ENCODE measurements at regions not wholly inside any gene's neighbourhood (a gene's known extent, or its start where the extent isn't known, plus 50 kb on each side); places are given as distances from the start of the nearest gene placed in this dataset.

DNA sequence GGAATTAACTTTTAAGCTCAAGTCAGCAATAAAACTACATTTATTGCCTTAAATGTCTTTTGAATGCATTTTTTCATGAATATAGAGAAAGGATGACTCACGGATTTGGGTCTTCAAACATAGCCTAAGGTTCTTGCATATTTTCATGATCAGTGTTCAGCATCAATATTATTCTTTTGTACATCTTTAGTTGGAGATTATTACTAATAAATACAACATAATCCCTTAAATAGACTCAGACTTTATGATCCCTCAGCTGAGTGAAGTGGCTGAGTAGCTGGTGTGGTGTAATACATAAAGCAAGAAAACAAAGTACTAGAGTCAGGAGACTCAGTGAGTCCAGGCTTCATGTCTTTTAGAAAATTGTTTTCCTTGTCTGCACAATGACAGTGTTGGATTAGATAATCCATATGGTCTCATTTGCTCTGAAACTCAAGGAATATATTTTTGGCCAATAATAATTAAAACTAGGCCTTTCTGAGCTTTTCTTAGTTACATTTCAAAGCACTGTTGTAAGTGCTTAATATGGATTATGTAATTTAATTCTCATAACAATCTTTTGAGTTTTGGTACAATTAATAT, 78.3 kb upstream of the UNC5C start:
- Histone ChIP-seq H3K27ac (ENCODE audit: low read depth, low read length) (no peak overlapping the region), H3K36me3 (ENCODE audit: insufficient read depth, low read length) (no peaks in the 10 kb centered on the region), H3K4me1 (ENCODE audit: insufficient read depth, low read length) (0 out of 2 replicates have a peak, but pooled peaks cover 4% of the 10 kb centered on the region), H3K4me3 (ENCODE audit: low read length) (no peak overlapping the region), H3K9me3 (ENCODE audit: insufficient read depth, low read depth, low read length) (no peaks in the 10 kb centered on the region), H3K27me3 (ENCODE audit: insufficient read depth, low read length) (no peaks in the 10 kb centered on the region), H3K9ac (ENCODE audit: low read depth, low read length) (no peak overlapping the region)
- 100% methylated on average over 1 of the region's 1 CpG for WGBS

DNA sequence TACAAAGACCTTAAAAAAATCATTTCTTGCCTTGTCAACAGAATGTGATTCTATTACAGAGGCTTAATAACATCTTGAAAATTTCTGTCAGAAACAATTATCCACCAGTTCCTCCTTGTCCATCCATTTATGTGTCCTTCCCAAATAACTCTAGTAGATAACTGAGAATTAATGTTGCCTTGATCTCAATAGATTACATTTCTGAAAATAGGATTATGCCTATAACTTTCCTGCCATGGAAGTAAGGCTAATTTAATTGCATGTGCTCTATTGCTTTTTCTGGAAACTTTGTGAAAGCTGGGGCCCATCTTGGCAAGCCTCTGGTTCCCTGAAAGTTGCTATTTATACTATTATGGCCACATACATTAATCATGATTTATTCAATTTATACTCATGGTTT, 76.2 kb upstream of the UNC5C start:
- Histone ChIP-seq H3K4me3 (ENCODE audit: low read length) (no peak overlapping the region), H3K9me3 (ENCODE audit: insufficient read depth, low read depth, low read length) (no peaks in the 10 kb centered on the region), H3K27ac (ENCODE audit: low read depth, low read length) (no peak overlapping the region), H3K36me3 (ENCODE audit: insufficient read depth, low read length) (no peaks in the 10 kb centered on the region), H3K4me1 (ENCODE audit: insufficient read depth, low read length) (0 out of 2 replicates have a peak, but pooled peaks cover 4% of the 10 kb centered on the region), H3K27me3 (ENCODE audit: insufficient read depth, low read length) (no peaks in the 10 kb centered on the region), H3K9ac (ENCODE audit: low read depth, low read length) (no peak overlapping the region)

DNA sequence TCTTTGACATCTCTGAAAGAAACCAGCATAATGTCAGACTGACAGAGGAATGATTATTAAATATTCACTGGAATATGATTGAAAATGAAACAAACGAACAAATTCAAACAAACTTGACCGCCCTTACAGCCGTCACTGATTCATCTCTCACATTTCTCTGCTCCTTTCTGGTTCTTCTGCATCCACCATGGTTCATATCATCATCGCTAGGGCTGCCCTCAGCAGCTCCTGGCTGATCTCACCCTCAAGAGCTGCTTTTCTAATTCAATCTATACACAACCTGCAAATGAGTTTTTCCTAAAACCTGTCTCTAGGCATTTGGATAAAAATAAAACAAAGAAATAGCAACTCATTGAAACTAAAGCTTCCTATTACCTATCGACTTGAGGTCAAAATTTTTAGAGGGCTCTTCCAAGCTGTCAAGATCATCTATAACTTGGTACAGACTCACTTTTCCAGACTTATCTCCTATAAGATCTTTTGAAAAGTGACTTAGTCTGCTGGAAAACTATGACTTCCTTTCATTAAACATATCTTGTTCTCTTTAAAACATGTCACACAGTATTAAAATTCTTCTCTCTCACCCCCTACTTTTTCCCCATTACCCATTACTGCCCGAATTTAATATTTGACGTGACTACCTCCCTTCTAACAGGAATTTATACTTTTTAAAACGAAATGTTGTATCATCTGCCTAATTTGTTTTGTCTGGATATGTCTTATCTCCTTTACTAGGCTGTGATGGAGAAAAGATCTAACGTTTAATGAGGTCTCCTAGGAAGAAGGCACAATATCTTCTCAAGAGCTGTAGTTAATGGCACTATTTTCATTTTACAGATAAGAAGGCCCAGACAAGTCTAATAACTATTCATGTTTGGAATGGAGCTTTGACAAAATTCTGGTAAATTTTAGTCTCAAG, 71.0 kb upstream of the UNC5C start:
- Histone ChIP-seq H3K27ac (ENCODE audit: low read depth, low read length) (no peak overlapping the region), H3K9me3 (ENCODE audit: insufficient read depth, low read depth, low read length) (no peaks in the 10 kb centered on the region), H3K4me1 (ENCODE audit: insufficient read depth, low read length) (no peaks in the 10 kb centered on the region), H3K36me3 (ENCODE audit: insufficient read depth, low read length) (no peaks in the 10 kb centered on the region), H3K27me3 (ENCODE audit: insufficient read depth, low read length) (no peaks in the 10 kb centered on the region), H3K9ac (ENCODE audit: low read depth, low read length) (no peak overlapping the region), H3K4me3 (ENCODE audit: low read length) (no peak overlapping the region)
- 94% methylated on average over 9 of the region's 9 CpGs for WGBS

DNA sequence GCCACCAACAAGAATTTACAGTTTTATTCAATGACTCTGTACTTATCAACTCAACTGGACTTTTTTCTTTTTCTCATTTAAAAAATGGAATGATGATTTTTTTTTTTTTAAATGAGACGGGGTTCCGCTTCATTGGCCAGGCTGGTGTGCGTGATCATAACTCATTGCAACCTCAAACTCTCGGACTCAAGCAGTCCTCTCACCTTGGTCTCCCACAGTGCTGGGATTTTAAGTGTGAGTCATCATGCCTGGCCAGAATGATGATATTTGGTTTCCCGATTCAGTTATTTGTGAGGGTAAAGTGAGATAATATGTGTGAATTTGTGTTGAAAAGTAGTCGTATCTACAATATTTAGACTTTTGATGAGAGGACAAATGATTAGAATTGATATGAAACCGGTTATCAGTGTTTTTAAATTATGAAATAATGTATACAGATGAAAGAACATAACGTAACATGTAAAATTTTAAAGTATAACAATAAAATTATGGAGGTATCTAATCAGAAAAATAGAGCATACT, 66.0 kb upstream of the UNC5C start:
- H3K9ac ChIP-seq (ENCODE audit: low read depth, low read length) = no peak overlapping the region
- no peak overlapping the region for H3K4me3 ChIP-seq (ENCODE audit: low read length)
- no peaks in the 10 kb centered on the region for H3K27me3 ChIP-seq (ENCODE audit: insufficient read depth, low read length)
- H3K9me3 ChIP-seq (ENCODE audit: insufficient read depth, low read depth, low read length) = no peaks in the 10 kb centered on the region
- H3K36me3 ChIP-seq (ENCODE audit: insufficient read depth, low read length) = no peaks in the 10 kb centered on the region
- 92% methylated on average over 7 of the region's 8 CpGs for WGBS
- 0 out of 2 replicates have a peak, but pooled peaks cover 5% of the 10 kb centered on the region for H3K4me1 ChIP-seq (ENCODE audit: insufficient read depth, low read length)
- H3K27ac ChIP-seq (ENCODE audit: low read depth, low read length) = no peak overlapping the region

DNA sequence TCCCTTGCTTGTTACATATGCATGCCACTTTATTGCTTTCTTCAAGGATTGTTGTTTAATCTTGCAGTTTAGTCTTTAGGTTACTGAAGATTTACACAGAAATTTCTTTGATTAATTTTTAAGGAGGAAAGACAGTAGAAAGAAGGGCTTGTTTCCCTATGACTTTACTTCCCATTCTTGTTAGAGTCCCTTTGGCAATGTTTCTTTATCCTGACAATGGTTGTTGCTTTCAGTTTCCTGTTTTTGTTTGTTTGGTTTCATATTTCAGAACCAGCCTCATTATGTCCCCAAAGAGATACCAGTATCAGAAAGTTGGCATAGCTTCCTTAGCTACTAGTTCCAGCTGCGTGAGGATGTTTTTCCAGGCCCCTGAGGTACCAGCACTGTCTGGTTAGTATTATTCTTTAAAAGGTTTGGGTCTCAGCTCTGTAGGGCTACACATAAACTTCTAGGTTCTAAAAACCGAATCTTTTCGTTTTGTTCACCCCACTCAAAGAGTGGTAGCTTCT, 61.3 kb upstream of the UNC5C start:
- H3K27me3 ChIP-seq (ENCODE audit: insufficient read depth, low read length) = no peaks in the 10 kb centered on the region

DNA sequence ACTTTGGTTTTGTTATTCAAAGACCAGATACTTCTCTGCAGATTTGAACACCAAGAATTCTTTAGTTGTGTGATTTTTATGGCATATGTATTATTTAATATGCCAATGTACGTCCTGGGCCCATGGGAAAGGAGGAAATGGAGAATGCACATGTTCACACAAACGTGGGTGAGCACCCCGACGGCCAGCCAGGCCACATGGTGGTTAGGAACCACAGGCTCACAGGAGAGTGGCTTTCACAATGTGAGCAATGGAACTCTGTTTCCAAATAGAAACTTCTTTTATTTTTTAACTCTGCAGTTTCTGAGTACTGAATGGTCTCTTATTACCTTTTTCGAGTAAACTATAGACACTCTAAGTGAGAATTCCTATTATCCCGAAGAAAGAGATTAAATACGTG, 58.0 kb upstream of the UNC5C start:
- no peak overlapping the region for H3K4me3 ChIP-seq (ENCODE audit: low read length)
- H3K9ac ChIP-seq (ENCODE audit: low read depth, low read length) = no peak overlapping the region
- no peaks in the 10 kb centered on the region for H3K9me3 ChIP-seq (ENCODE audit: insufficient read depth, low read depth, low read length)
- 0 out of 2 replicates have a peak, but pooled peaks cover 5% of the 10 kb centered on the region for H3K4me1 ChIP-seq (ENCODE audit: insufficient read depth, low read length)
- no peak overlapping the region for H3K27ac ChIP-seq (ENCODE audit: low read depth, low read length)
- H3K36me3 ChIP-seq (ENCODE audit: insufficient read depth, low read length) = no peaks in the 10 kb centered on the region
- no peaks in the 10 kb centered on the region for H3K27me3 ChIP-seq (ENCODE audit: insufficient read depth, low read length)
- WGBS = 96% methylated on average over 7 of the region's 7 CpGs

More for the DNA sequence above, 61.3 kb upstream of the UNC5C start:
- H3K27ac ChIP-seq (ENCODE audit: low read depth, low read length) = no peak overlapping the region
- no peaks in the 10 kb centered on the region for H3K9me3 ChIP-seq (ENCODE audit: insufficient read depth, low read depth, low read length)
- H3K4me1 ChIP-seq (ENCODE audit: insufficient read depth, low read length) = 0 out of 2 replicates have a peak, but pooled peaks cover 5% of the 10 kb centered on the region
- no peak overlapping the region for H3K4me3 ChIP-seq (ENCODE audit: low read length)
- H3K9ac ChIP-seq (ENCODE audit: low read depth, low read length) = no peak overlapping the region
- no peaks in the 10 kb centered on the region for H3K36me3 ChIP-seq (ENCODE audit: insufficient read depth, low read length)
- 89% methylated on average over 3 of the region's 3 CpGs for WGBS

DNA sequence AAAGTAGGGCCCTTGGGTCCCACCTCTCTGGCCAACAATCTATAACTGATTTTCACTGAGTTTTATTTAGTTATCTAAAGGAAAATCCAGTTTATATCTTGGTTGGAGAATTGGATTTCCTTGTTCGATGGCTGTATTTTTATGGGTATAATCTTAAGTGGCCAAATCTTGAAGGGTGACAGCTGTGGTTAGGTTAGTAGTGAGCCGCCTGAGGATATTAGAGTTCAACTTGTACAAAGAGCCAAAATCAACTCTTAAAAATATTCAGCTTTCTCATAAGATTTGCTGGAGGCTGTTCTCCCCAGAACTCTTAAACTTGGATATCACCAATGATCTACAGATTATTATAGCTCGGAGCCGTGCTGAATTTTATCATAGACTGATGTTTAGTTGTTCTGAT, 54.6 kb upstream of the UNC5C start:
- Histone ChIP-seq H3K27me3 (ENCODE audit: insufficient read depth, low read length) (no peaks in the 10 kb centered on the region), H3K4me3 (ENCODE audit: low read length) (no peak overlapping the region), H3K9me3 (ENCODE audit: insufficient read depth, low read depth, low read length) (no peaks in the 10 kb centered on the region), H3K9ac (ENCODE audit: low read depth, low read length) (no peak overlapping the region), H3K4me1 (ENCODE audit: insufficient read depth, low read length) (no peaks in the 10 kb centered on the region), H3K27ac (ENCODE audit: low read depth, low read length) (no peak overlapping the region), H3K36me3 (ENCODE audit: insufficient read depth, low read length) (no peaks in the 10 kb centered on the region)
- whole genome bisulfite sequencing = 98% methylated on average over 2 of the region's 4 CpGs

DNA sequence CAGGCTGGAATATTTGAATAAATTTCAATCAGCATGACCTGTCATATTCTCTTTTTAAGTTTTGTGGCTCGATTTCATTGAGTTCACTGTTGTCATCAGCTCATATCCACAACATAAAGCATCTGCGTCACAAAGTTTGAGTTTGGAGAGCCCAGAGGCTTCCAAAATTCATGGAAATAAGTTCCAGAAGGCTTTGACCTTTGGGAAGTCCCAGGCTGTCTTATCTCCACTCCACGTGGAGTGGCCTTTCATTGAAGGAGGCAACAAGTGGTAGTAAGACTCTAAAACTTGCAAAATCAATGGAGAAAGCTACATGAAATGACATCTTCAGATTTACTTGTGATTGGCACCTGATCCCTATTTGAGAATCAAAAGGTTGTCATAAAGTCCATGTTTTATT, 54.1 kb upstream of the UNC5C start:
- Histone ChIP-seq H3K27me3 (ENCODE audit: insufficient read depth, low read length) (no peaks in the 10 kb centered on the region), H3K4me1 (ENCODE audit: insufficient read depth, low read length) (no peaks in the 10 kb centered on the region), H3K9me3 (ENCODE audit: insufficient read depth, low read depth, low read length) (no peaks in the 10 kb centered on the region), H3K36me3 (ENCODE audit: insufficient read depth, low read length) (no peaks in the 10 kb centered on the region), H3K9ac (ENCODE audit: low read depth, low read length) (no peak overlapping the region), H3K27ac (ENCODE audit: low read depth, low read length) (no peak overlapping the region), H3K4me3 (ENCODE audit: low read length) (no peak overlapping the region)
- WGBS = 92% methylated on average over 3 of the region's 3 CpGs

DNA sequence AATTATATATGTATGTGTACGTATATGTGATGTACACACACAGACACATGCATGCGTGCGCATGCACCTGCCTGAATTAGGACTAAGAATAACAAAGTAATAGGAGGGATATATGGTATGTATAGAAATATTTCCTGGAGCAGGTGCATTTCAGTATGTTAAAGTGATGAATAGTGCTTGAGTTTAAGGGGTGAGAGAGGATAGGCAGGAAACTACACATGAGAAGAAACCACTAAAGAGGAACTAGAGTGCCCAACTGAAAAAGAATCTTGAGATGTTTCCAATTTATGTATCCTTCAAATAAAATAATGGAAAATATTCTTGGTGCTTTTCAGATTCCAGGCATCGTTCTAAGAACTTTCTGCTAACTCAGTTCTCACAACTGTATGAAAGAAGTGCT, 52.6 kb upstream of the UNC5C start:
- H3K9ac ChIP-seq (ENCODE audit: low read depth, low read length) = no peak overlapping the region
- no peak overlapping the region for H3K27ac ChIP-seq (ENCODE audit: low read depth, low read length)
- H3K4me3 ChIP-seq (ENCODE audit: low read length) = no peak overlapping the region
- no peaks in the 10 kb centered on the region for H3K27me3 ChIP-seq (ENCODE audit: insufficient read depth, low read length)
- H3K36me3 ChIP-seq (ENCODE audit: insufficient read depth, low read length) = no peaks in the 10 kb centered on the region
- WGBS = 88% methylated on average over 4 of the region's 4 CpGs
- H3K4me1 ChIP-seq (ENCODE audit: insufficient read depth, low read length) = no peaks in the 10 kb centered on the region
- no peaks in the 10 kb centered on the region for H3K9me3 ChIP-seq (ENCODE audit: insufficient read depth, low read depth, low read length)

DNA sequence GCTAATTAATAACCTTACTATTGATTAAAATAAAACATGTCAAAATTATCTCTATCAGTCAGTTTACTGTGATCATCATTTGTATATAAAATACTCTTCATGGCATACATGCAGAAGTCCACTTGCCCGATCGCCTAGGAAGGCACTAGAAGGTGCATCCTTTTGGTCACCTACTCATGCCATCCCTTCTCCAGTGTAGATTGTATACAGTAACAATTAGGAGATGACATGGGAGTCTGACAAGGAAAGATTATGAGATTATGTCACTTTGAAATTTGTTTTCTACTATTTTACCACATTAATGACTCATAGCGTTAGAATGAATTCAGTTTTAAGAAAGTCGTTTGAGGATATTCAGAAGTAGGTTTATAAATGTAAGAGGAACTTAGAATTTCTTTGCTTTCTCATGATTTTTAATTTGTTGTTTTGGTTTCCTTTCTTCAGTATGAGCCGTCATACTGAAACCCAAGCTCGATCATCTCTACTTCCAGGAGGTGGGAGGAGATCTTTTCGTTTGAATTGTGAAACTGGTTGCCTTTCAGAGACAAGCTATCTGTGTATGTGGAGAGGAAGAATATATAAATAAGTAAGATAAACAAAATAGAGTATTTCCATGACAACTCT, 51.1 kb upstream of the UNC5C start:
- no peaks in the 10 kb centered on the region for H3K27me3 ChIP-seq (ENCODE audit: insufficient read depth, low read length)
- H3K4me3 ChIP-seq (ENCODE audit: low read length) = no peak overlapping the region
- WGBS = 94% methylated on average over 7 of the region's 7 CpGs
- no peaks in the 10 kb centered on the region for H3K9me3 ChIP-seq (ENCODE audit: insufficient read depth, low read depth, low read length)
- no peak overlapping the region for H3K9ac ChIP-seq (ENCODE audit: low read depth, low read length)
- no peaks in the 10 kb centered on the region for H3K36me3 ChIP-seq (ENCODE audit: insufficient read depth, low read length)
- H3K27ac ChIP-seq (ENCODE audit: low read depth, low read length) = no peak overlapping the region
- no peaks in the 10 kb centered on the region for H3K4me1 ChIP-seq (ENCODE audit: insufficient read depth, low read length)

Data from HUES64 (cell line).